HL-60 (cell line): ENCODE measurements at regions not wholly inside any gene's neighbourhood (a gene's known extent, or its start where the extent isn't known, plus 50 kb on each side); places are given as distances from the start of the nearest gene placed in this dataset.

Source experiments
- GABPA ChIP-seq: IDR thresholded peaks from 2 replicates; pipeline ENCODE4 v1.6.1; 2012; ENCODE audit warnings: low read depth
- POLR2AphosphoS5 ChIP-seq: IDR thresholded peaks from 2 replicates; pipeline ENCODE4 v1.6.1; 2012; ENCODE audit warnings: low read depth
- TF ChIP-seq, protein P1 (sequence below): IDR thresholded peaks from one replicate; pipeline ENCODE4 v1.5.1; 2011; ENCODE audit warnings: low read length, control low read depth, inconsistent platforms; ENCODE audit not compliant: insufficient read depth
- TF ChIP-seq, protein P2 (sequence below): IDR thresholded peaks from 2 replicates; pipeline ENCODE4 v1.6.1; 2012; ENCODE audit warnings: low read depth; ENCODE audit not compliant: insufficient replicate concordance

DNA sequence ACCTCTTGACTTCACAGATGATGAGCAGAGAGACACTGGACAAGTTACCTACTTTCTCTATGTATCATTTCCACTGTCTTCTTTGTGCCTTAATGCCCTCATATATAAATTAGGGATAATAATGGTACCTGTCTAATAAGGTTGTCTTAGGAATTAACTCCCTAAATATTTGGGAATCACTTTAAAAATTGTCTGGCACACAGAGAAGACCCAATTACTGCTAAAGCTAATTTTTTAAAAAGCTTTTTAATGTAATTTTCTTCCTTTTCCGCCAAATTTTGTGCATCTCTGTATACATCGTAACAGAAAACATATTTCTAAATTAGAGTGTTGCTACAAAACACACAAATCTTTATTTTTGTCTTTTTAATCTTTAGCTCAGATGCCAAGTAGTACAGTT lies 816.8 kb upstream of the ADGRB3 start:
- TF ChIP-seq, protein P1, sequence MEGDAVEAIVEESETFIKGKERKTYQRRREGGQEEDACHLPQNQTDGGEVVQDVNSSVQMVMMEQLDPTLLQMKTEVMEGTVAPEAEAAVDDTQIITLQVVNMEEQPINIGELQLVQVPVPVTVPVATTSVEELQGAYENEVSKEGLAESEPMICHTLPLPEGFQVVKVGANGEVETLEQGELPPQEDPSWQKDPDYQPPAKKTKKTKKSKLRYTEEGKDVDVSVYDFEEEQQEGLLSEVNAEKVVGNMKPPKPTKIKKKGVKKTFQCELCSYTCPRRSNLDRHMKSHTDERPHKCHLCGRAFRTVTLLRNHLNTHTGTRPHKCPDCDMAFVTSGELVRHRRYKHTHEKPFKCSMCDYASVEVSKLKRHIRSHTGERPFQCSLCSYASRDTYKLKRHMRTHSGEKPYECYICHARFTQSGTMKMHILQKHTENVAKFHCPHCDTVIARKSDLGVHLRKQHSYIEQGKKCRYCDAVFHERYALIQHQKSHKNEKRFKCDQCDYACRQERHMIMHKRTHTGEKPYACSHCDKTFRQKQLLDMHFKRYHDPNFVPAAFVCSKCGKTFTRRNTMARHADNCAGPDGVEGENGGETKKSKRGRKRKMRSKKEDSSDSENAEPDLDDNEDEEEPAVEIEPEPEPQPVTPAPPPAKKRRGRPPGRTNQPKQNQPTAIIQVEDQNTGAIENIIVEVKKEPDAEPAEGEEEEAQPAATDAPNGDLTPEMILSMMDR: no peak
- TF ChIP-seq GABPA (no peak), POLR2AphosphoS5 (no peak)
- TF ChIP-seq, protein P2, sequence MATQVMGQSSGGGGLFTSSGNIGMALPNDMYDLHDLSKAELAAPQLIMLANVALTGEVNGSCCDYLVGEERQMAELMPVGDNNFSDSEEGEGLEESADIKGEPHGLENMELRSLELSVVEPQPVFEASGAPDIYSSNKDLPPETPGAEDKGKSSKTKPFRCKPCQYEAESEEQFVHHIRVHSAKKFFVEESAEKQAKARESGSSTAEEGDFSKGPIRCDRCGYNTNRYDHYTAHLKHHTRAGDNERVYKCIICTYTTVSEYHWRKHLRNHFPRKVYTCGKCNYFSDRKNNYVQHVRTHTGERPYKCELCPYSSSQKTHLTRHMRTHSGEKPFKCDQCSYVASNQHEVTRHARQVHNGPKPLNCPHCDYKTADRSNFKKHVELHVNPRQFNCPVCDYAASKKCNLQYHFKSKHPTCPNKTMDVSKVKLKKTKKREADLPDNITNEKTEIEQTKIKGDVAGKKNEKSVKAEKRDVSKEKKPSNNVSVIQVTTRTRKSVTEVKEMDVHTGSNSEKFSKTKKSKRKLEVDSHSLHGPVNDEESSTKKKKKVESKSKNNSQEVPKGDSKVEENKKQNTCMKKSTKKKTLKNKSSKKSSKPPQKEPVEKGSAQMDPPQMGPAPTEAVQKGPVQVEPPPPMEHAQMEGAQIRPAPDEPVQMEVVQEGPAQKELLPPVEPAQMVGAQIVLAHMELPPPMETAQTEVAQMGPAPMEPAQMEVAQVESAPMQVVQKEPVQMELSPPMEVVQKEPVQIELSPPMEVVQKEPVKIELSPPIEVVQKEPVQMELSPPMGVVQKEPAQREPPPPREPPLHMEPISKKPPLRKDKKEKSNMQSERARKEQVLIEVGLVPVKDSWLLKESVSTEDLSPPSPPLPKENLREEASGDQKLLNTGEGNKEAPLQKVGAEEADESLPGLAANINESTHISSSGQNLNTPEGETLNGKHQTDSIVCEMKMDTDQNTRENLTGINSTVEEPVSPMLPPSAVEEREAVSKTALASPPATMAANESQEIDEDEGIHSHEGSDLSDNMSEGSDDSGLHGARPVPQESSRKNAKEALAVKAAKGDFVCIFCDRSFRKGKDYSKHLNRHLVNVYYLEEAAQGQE: no peak
